ENCODE measurements at regions not wholly inside any gene's neighbourhood (a gene's known extent, or its start where the extent isn't known, plus 50 kb on each side); places are given as distances from the start of the nearest gene placed in this dataset.

- Histone ChIP-seq H3K4me3 (ENCODE audit: low read depth in 2 of 2, low read length in 1 of 2) (no peak overlapping the region), H3K4me1 (ENCODE audit: control insufficient read depth in 1 of 2, insufficient read depth in 2 of 2, low read depth in 1 of 2, low read length in 1 of 2) (no peaks in the 10 kb centered on the region), H3K79me2 (ENCODE audit: insufficient read depth) (no peaks in the 10 kb centered on the region), H3K9me3 (no peaks in the 10 kb centered on the region), H3K27ac (ENCODE audit: low read depth in 2 of 2, low read length in 1 of 2) (no peak overlapping the region), H3K4me2 (no peak overlapping the region), H3K9me2 (0 out of 2 replicates have a peak, but pooled peaks cover 4% of the 10 kb centered on the region), H2AFZ (ENCODE audit: low read depth) (no peak overlapping the region), H3K9ac (no peak overlapping the region), H3K36me3 (replicated peaks in 1 of 2; ENCODE audit: control insufficient read depth in 1 of 2, insufficient read depth in 2 of 2, low read length in 1 of 2) (no peaks in the 10 kb centered on the region), H3K27me3 (ENCODE audit: insufficient read depth) (no peaks in the 10 kb centered on the region), H3F3A (replicated peaks; ENCODE audit: insufficient read depth) (no peaks in the 10 kb centered on the region), H4K20me1 (ENCODE audit: insufficient read depth) (no peaks in the 10 kb centered on the region)
- TF ChIP-seq FOSL2 (IDR thresholded peaks at IDR 0.05; ENCODE audit: borderline replicate concordance, low read depth) (no peak), REST (IDR thresholded peaks at IDR 0.05; ENCODE audit: low read depth, low read length) (no peak), FOXM1 (IDR thresholded peaks at IDR 0.05; ENCODE audit: low read depth) (no peak), SIN3A (IDR thresholded peaks at IDR 0.05; ENCODE audit: borderline replicate concordance, low read depth, low read length) (no peak), MEF2A (IDR thresholded peaks at IDR 0.05; ENCODE audit: borderline replicate concordance, low read depth) (no peak), CTCF (IDR thresholded peaks at IDR 0.05) (no peak), TEAD4 (IDR thresholded peaks at IDR 0.05; ENCODE audit: borderline replicate concordance, insufficient read depth) (no peak), TCF12 (IDR thresholded peaks at IDR 0.05) (no peak), GATA2 (CRISPR knock-in tag; IDR thresholded peaks at IDR 0.05) (no peak), EP300 (IDR thresholded peaks at IDR 0.05; ENCODE audit: borderline replicate concordance in 1 of 2, low read depth in 1 of 2, low read length in 1 of 2) (no peak), GABPA (IDR thresholded peaks at IDR 0.05; ENCODE audit: low read depth) (no peak), SMC3 (IDR thresholded peaks at IDR 0.05; ENCODE audit: low read depth, low read length) (no peak), ELF1 (IDR thresholded peaks at IDR 0.05) (no peak), IRF3 (IDR thresholded peaks at IDR 0.05; ENCODE audit: low read depth, low read length) (no peak), RXRA (IDR thresholded peaks at IDR 0.05; ENCODE audit: borderline replicate concordance, low read depth) (no peak)
- TF ChIP-seq, protein P1, sequence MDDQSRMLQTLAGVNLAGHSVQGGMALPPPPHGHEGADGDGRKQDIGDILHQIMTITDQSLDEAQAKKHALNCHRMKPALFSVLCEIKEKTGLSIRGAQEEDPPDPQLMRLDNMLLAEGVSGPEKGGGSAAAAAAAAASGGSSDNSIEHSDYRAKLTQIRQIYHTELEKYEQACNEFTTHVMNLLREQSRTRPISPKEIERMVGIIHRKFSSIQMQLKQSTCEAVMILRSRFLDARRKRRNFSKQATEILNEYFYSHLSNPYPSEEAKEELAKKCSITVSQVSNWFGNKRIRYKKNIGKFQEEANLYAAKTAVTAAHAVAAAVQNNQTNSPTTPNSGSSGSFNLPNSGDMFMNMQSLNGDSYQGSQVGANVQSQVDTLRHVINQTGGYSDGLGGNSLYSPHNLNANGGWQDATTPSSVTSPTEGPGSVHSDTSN (IDR thresholded peaks at IDR 0.05), result no peak
- TF ChIP-seq, protein P2, sequence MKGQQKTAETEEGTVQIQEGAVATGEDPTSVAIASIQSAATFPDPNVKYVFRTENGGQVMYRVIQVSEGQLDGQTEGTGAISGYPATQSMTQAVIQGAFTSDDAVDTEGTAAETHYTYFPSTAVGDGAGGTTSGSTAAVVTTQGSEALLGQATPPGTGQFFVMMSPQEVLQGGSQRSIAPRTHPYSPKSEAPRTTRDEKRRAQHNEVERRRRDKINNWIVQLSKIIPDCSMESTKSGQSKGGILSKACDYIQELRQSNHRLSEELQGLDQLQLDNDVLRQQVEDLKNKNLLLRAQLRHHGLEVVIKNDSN (IDR thresholded peaks at IDR 0.05; ENCODE audit: borderline replicate concordance, low read depth), result no peak
- ChIA-PET POLR2A (no interaction called here), CTCF (no interaction called here)
- 26% methylated on average over 3 of the region's 3 CpGs for WGBS (ENCODE audit: low lambda C conversion rate)
- no peak for DNase-seq
Measured at GRCh38 chr18:33987206-33987605, 237.5 kb downstream of the NOL4 start.

Data from SK-N-SH (cell line).